Jurkat, Clone E6-1 (cell line): ENCODE measurements at regions not wholly inside any gene's neighbourhood (a gene's known extent, or its start where the extent isn't known, plus 50 kb on each side); places are given as distances from the start of the nearest gene placed in this dataset.

Experiments used
- DNase-seq: peaks from one replicate; pipeline ENCODE4 v3.0.0-alpha.2; 2011; ENCODE audit warnings: low read depth, low spot score
- H3K4me3 ChIP-seq: 2 replicates; pipeline ENCODE4 v1.5.1; 2011; ENCODE audit warnings: mild to moderate bottlenecking, low read length, control low read depth, moderate library complexity

GRCh38 chr2:180319586-180320405 lies 312.7 kb upstream of the CWC22 start:
- no peak overlapping the region for H3K4me3 ChIP-seq
- no peak for DNase-seq

GRCh38 chr2:180314086-180314485 lies 307.0 kb upstream of the CWC22 start:
- no peak for DNase-seq
- no peak overlapping the region for H3K4me3 ChIP-seq

- DNase-seq = no peak
Measured at GRCh38 chr2:180312542-180312941, 305.4 kb upstream of the CWC22 start.

GRCh38 chr2:180307096-180307495 lies 300.0 kb upstream of the CWC22 start:
- no peak for DNase-seq
- H3K4me3 ChIP-seq = no peak overlapping the region

More at GRCh38 chr2:180312542-180312941, 305.4 kb upstream of the CWC22 start:
- H3K4me3 ChIP-seq = no peak overlapping the region

- no peak overlapping the region for H3K4me3 ChIP-seq
- no peak for DNase-seq
Measured at GRCh38 chr2:180306346-180306745, 299.2 kb upstream of the CWC22 start.

GRCh38 chr2:180291552-180292421 lies 284.7 kb upstream of the CWC22 start:
- DNase-seq = no peak
- no peak overlapping the region for H3K4me3 ChIP-seq

- no peak for DNase-seq
Measured at GRCh38 chr2:180291060-180291459, 284.0 kb upstream of the CWC22 start.

GRCh38 chr2:180289627-180290026 lies 282.5 kb upstream of the CWC22 start:
- no peak overlapping the region for H3K4me3 ChIP-seq
- DNase-seq = no peak

More at GRCh38 chr2:180291060-180291459, 284.0 kb upstream of the CWC22 start:
- H3K4me3 ChIP-seq = no peak overlapping the region

- H3K4me3 ChIP-seq = no peak overlapping the region
- DNase-seq = no peak
Measured at GRCh38 chr2:180279581-180279980, 272.5 kb upstream of the CWC22 start.

GRCh38 chr2:180276733-180277132 lies 269.6 kb upstream of the CWC22 start:
- DNase-seq = no peak

GRCh38 chr2:180268006-180268405 lies 260.9 kb upstream of the CWC22 start:
- no peak for DNase-seq
- no peak overlapping the region for H3K4me3 ChIP-seq

More at GRCh38 chr2:180276733-180277132, 269.6 kb upstream of the CWC22 start:
- no peak overlapping the region for H3K4me3 ChIP-seq

- DNase-seq = no peak
- H3K4me3 ChIP-seq = no peak overlapping the region
Measured at GRCh38 chr2:180261976-180262375, 254.9 kb upstream of the CWC22 start.

- no peak for DNase-seq
- H3K4me3 ChIP-seq = no peak overlapping the region
Measured at GRCh38 chr2:180258579-180258978, 251.5 kb upstream of the CWC22 start.

GRCh38 chr2:180258041-180258537 lies 251.0 kb upstream of the CWC22 start:
- no peak overlapping the region for H3K4me3 ChIP-seq
- DNase-seq = no peak

- H3K4me3 ChIP-seq = no peak overlapping the region
- no peak for DNase-seq
Measured at GRCh38 chr2:180257247-180257646, 250.2 kb upstream of the CWC22 start.

- no peak overlapping the region for H3K4me3 ChIP-seq
- no peak for DNase-seq
Measured at GRCh38 chr2:180255981-180256380, 248.9 kb upstream of the CWC22 start.

GRCh38 chr2:180254872-180255271 lies 247.8 kb upstream of the CWC22 start:
- no peak for DNase-seq
- H3K4me3 ChIP-seq = no peak overlapping the region

- DNase-seq = no peak
- H3K4me3 ChIP-seq = no peak overlapping the region
Measured at GRCh38 chr2:180247658-180248057, 240.6 kb upstream of the CWC22 start.

GRCh38 chr2:180246268-180246667 lies 239.2 kb upstream of the CWC22 start:
- no peak for DNase-seq
- no peak overlapping the region for H3K4me3 ChIP-seq

- no peak overlapping the region for H3K4me3 ChIP-seq
- DNase-seq = no peak
Measured at GRCh38 chr2:180240774-180241173, 233.7 kb upstream of the CWC22 start.
